Urinary bladder (tissue), 3 donors: ENCODE measurements at regions not wholly inside any gene's neighbourhood (a gene's known extent, or its start where the extent isn't known, plus 50 kb on each side); places are given as distances from the start of the nearest gene placed in this dataset.

Source experiments
- DNase-seq: peaks from one replicate; pipeline ENCODE4 v3.0.0-alpha.2; 2015; ENCODE audit errors: extremely low spot score
- H3K27ac ChIP-seq: one replicate; pipeline ENCODE4 v1.5.1; 2013; ENCODE audit warnings: low read depth, mild to moderate bottlenecking, moderate library complexity
- H3K36me3 ChIP-seq: one replicate; pipeline ENCODE4 v1.6.1; 2013; ENCODE audit warnings: mild to moderate bottlenecking, moderate library complexity; ENCODE audit not compliant: insufficient read depth
- H3K4me1 ChIP-seq: one replicate; pipeline ENCODE4 v1.6.1; 2013; ENCODE audit warnings: mild to moderate bottlenecking, moderate library complexity; ENCODE audit not compliant: insufficient read depth
- H3K4me3 ChIP-seq: one replicate; pipeline ENCODE4 v1.5.1; 2013; ENCODE audit warnings: low read depth, low read length
- WGBS: extraction: QIAGEN DNeasy Blood & Tissue Kit; methylation state at CpG from one replicate; pipeline ENCODE4 v1.1.7; 2013; 5-methylcytosine and 5-hydroxymethylcytosine counted together
- donor health status: healthy with polysubstance abuse.
- donor health status: healthy.

- H3K27ac ChIP-seq = no peak overlapping the region
- no peak for DNase-seq
- 46% methylated on average over 8 of the region's 8 CpGs for WGBS
Observed at GRCh38 chr1:57761628-57762027, 337.8 kb upstream of the DAB1 start.

GRCh38 chr1:57752843-57753242, 329.0 kb upstream of the DAB1 start:
- no peaks in the 10 kb centered on the region for H3K4me1 ChIP-seq
- H3K4me3 ChIP-seq = no peak overlapping the region
- DNase-seq = no peak
- 60% methylated on average over 1 of the region's 1 CpG for WGBS
- no peaks in the 10 kb centered on the region for H3K36me3 ChIP-seq
- no peak overlapping the region for H3K27ac ChIP-seq

More at GRCh38 chr1:57761628-57762027, 337.8 kb upstream of the DAB1 start:
- H3K4me3 ChIP-seq = no peak overlapping the region
- no peaks in the 10 kb centered on the region for H3K4me1 ChIP-seq
- no peaks in the 10 kb centered on the region for H3K36me3 ChIP-seq

- Histone ChIP-seq H3K36me3 (no peaks in the 10 kb centered on the region), H3K4me1 (no peaks in the 10 kb centered on the region), H3K4me3 (no peak overlapping the region), H3K27ac (no peak overlapping the region)
- 94% methylated on average over 2 of the region's 2 CpGs for WGBS
- DNase-seq = no peak
Observed at GRCh38 chr1:57748719-57749118, 324.9 kb upstream of the DAB1 start.

- Histone ChIP-seq H3K27ac (no peak overlapping the region), H3K4me3 (no peak overlapping the region), H3K36me3 (no peaks in the 10 kb centered on the region), H3K4me1 (no peaks in the 10 kb centered on the region)
- DNase-seq = no peak
- 83% methylated on average over 1 of the region's 1 CpG for WGBS
Observed at GRCh38 chr1:57747818-57748217, 324.0 kb upstream of the DAB1 start.

GRCh38 chr1:57741521-57741920, 317.7 kb upstream of the DAB1 start:
- no peaks in the 10 kb centered on the region for H3K36me3 ChIP-seq
- no peaks in the 10 kb centered on the region for H3K4me1 ChIP-seq
- no peak overlapping the region for H3K27ac ChIP-seq
- no peak overlapping the region for H3K4me3 ChIP-seq
- no peak for DNase-seq
- 68% methylated on average over 4 of the region's 4 CpGs for WGBS

GRCh38 chr1:57736940-57737339, 313.1 kb upstream of the DAB1 start:
- no peak for DNase-seq
- 78% methylated on average over 6 of the region's 6 CpGs for WGBS
- Histone ChIP-seq H3K36me3 (no peaks in the 10 kb centered on the region), H3K4me1 (no peaks in the 10 kb centered on the region), H3K27ac (no peak overlapping the region), H3K4me3 (no peak overlapping the region)

- Histone ChIP-seq H3K4me1 (no peaks in the 10 kb centered on the region), H3K4me3 (no peak overlapping the region), H3K36me3 (no peaks in the 10 kb centered on the region), H3K27ac (no peak overlapping the region)
- WGBS = 90% methylated on average over 7 of the region's 7 CpGs
- no peak for DNase-seq
Observed at GRCh38 chr1:57729181-57729580, 305.3 kb upstream of the DAB1 start.

GRCh38 chr1:57727121-57727520, 303.3 kb upstream of the DAB1 start:
- H3K27ac ChIP-seq = no peak overlapping the region
- no peak for DNase-seq
- WGBS = 78% methylated on average over 5 of the region's 5 CpGs

GRCh38 chr1:57725318-57725717, 301.5 kb upstream of the DAB1 start:
- no peak for DNase-seq
- WGBS = 83% methylated on average over 4 of the region's 4 CpGs
- no peaks in the 10 kb centered on the region for H3K4me1 ChIP-seq

More at GRCh38 chr1:57727121-57727520, 303.3 kb upstream of the DAB1 start:
- Histone ChIP-seq H3K4me3 (no peak overlapping the region), H3K36me3 (no peaks in the 10 kb centered on the region), H3K4me1 (no peaks in the 10 kb centered on the region)

GRCh38 chr1:57724535-57724934, 300.7 kb upstream of the DAB1 start:
- Histone ChIP-seq H3K27ac (no peak overlapping the region), H3K4me1 (no peaks in the 10 kb centered on the region), H3K4me3 (no peak overlapping the region), H3K36me3 (no peaks in the 10 kb centered on the region)
- 94% methylated on average over 1 of the region's 1 CpG for WGBS
- no peak for DNase-seq

More at GRCh38 chr1:57725318-57725717, 301.5 kb upstream of the DAB1 start:
- no peaks in the 10 kb centered on the region for H3K36me3 ChIP-seq
- no peak overlapping the region for H3K4me3 ChIP-seq
- H3K27ac ChIP-seq = no peak overlapping the region

GRCh38 chr1:57722285-57722978, 298.6 kb upstream of the DAB1 start:
- 74% methylated on average over 4 of the region's 4 CpGs for WGBS
- Histone ChIP-seq H3K4me1 (no peaks in the 10 kb centered on the region), H3K27ac (no peak overlapping the region), H3K4me3 (no peak overlapping the region), H3K36me3 (no peaks in the 10 kb centered on the region)
- no peak for DNase-seq

- H3K36me3 ChIP-seq = no peaks in the 10 kb centered on the region
- 63% methylated on average over 2 of the region's 2 CpGs for WGBS
- H3K4me1 ChIP-seq = no peaks in the 10 kb centered on the region
- no peak overlapping the region for H3K27ac ChIP-seq
- no peak overlapping the region for H3K4me3 ChIP-seq
- DNase-seq = no peak
Observed at GRCh38 chr1:57721001-57721400, 297.1 kb upstream of the DAB1 start.

- no peak overlapping the region for H3K4me3 ChIP-seq
- H3K27ac ChIP-seq = no peak overlapping the region
- no peaks in the 10 kb centered on the region for H3K36me3 ChIP-seq
- no peaks in the 10 kb centered on the region for H3K4me1 ChIP-seq
- 45% methylated on average over 5 of the region's 5 CpGs for WGBS
- no peak for DNase-seq
Observed at GRCh38 chr1:57719274-57719673, 295.4 kb upstream of the DAB1 start.

- H3K27ac ChIP-seq = no peak overlapping the region
- H3K4me1 ChIP-seq = no peaks in the 10 kb centered on the region
- DNase-seq = no peak
- H3K4me3 ChIP-seq = no peak overlapping the region
- no peaks in the 10 kb centered on the region for H3K36me3 ChIP-seq
Observed at GRCh38 chr1:57713501-57713900, 289.6 kb upstream of the DAB1 start.

GRCh38 chr1:57712846-57713245, 289.0 kb upstream of the DAB1 start:
- Histone ChIP-seq H3K36me3 (no peaks in the 10 kb centered on the region), H3K4me1 (no peaks in the 10 kb centered on the region), H3K4me3 (no peak overlapping the region), H3K27ac (no peak overlapping the region)
- WGBS = 67% methylated on average over 2 of the region's 2 CpGs
- no peak for DNase-seq
